Osteoblast (primary cell): ENCODE measurements at regions not wholly inside any gene's neighbourhood (a gene's known extent, or its start where the extent isn't known, plus 50 kb on each side); places are given as distances from the start of the nearest gene placed in this dataset.

Source experiments
- DNase-seq: peaks from one replicate; pipeline ENCODE4 v3.0.0; 2011; ENCODE audit warnings: low spot score, mixed read lengths; ENCODE audit not compliant: insufficient read length; ENCODE audit errors: missing footprints
- H2AFZ ChIP-seq: 2 replicates; pipeline ENCODE4 v1.6.0; 2011; ENCODE audit warnings: mild to moderate bottlenecking, low read length
- H3K27ac ChIP-seq: 2 replicates; pipeline ENCODE4 v1.5.1; 2011; ENCODE audit warnings: mild to moderate bottlenecking, low read depth, low read length, moderate library complexity
- H3K27me3 ChIP-seq: 2 replicates; pipeline ENCODE4 v1.6.0; 2012; ENCODE audit warnings: mild to moderate bottlenecking, control low read depth, inconsistent platforms, low read length, moderate library complexity; ENCODE audit not compliant: insufficient read depth
- H3K36me3 ChIP-seq: 2 replicates; pipeline ENCODE4 v1.5.1; 2011; ENCODE audit warnings: mild to moderate bottlenecking, low read length, control low read depth, moderate library complexity; ENCODE audit not compliant: insufficient read depth
- H3K4me1 ChIP-seq: 2 replicates; pipeline ENCODE4 v1.5.1; 2011; ENCODE audit warnings: mild to moderate bottlenecking, low read length, control low read depth, moderate library complexity; ENCODE audit not compliant: insufficient read depth
- H3K4me2 ChIP-seq: 2 replicates; pipeline ENCODE4 v1.6.0; 2011; ENCODE audit warnings: mild to moderate bottlenecking, low read length; ENCODE audit not compliant: insufficient read depth
- H3K4me3 ChIP-seq: fragments of 200-600 bp; sonication (generic); 3 replicates; pipeline ENCODE4 v1.5.1; 2012; ENCODE audit warnings: mild to moderate bottlenecking, low read length, inconsistent platforms; ENCODE audit not compliant: insufficient read depth
- H3K79me2 ChIP-seq: 2 replicates; pipeline ENCODE4 v1.6.0; 2012; ENCODE audit warnings: mild to moderate bottlenecking, low read length, control low read depth, inconsistent platforms; ENCODE audit not compliant: insufficient read depth
- H3K9me3 ChIP-seq: 2 replicates; pipeline ENCODE4 v1.5.1; 2011; ENCODE audit warnings: low read depth, low read length, control low read depth
- H4K20me1 ChIP-seq: 2 replicates; pipeline ENCODE4 v1.6.0; 2012; ENCODE audit warnings: mild to moderate bottlenecking, low read length, control low read depth; ENCODE audit not compliant: insufficient read depth
- CTCF ChIP-seq: IDR thresholded peaks from 2 replicates; pipeline ENCODE4 v1.5.1; 2011; ENCODE audit warnings: mild to moderate bottlenecking, low read depth, low read length, moderate library complexity; ENCODE audit errors: extremely low read depth

GRCh38 chr3:83633758-83634157, 1325.0 kb upstream of the CADM2 start:
- Histone ChIP-seq H3K27me3 (no peaks in the 10 kb centered on the region), H4K20me1 (no peaks in the 10 kb centered on the region), H3K36me3 (no peaks in the 10 kb centered on the region), H3K4me3 (no peak overlapping the region), H2AFZ (no peak overlapping the region), H3K4me2 (no peak overlapping the region), H3K9me3 (no peaks in the 10 kb centered on the region), H3K4me1 (no peaks in the 10 kb centered on the region), H3K79me2 (no peaks in the 10 kb centered on the region), H3K27ac (no peak overlapping the region)
- DNase-seq, result no peak
- no peak for TF ChIP-seq CTCF

GRCh38 chr3:83649692-83650091, 1309.1 kb upstream of the CADM2 start:
- Histone ChIP-seq H3K79me2 (no peaks in the 10 kb centered on the region), H2AFZ (no peak overlapping the region), H4K20me1 (no peaks in the 10 kb centered on the region), H3K4me1 (no peaks in the 10 kb centered on the region), H3K27me3 (no peaks in the 10 kb centered on the region), H3K36me3 (no peaks in the 10 kb centered on the region), H3K27ac (no peak overlapping the region), H3K4me3 (no peak overlapping the region), H3K4me2 (no peak overlapping the region), H3K9me3 (peaks cover 6% of the 10 kb centered on the region)
- no peak for TF ChIP-seq CTCF
- DNase-seq, result peak; percentile 0

- no peaks in the 10 kb centered on the region for H3K36me3 ChIP-seq
- H3K4me2 ChIP-seq, result no peak overlapping the region
- peaks cover 2% of the 10 kb centered on the region for H3K9me3 ChIP-seq
- H3K27me3 ChIP-seq, result no peaks in the 10 kb centered on the region
- no peak for DNase-seq
- no peak overlapping the region for H2AFZ ChIP-seq
- H3K27ac ChIP-seq, result no peak overlapping the region
- H3K4me1 ChIP-seq, result no peaks in the 10 kb centered on the region
- no peaks in the 10 kb centered on the region for H4K20me1 ChIP-seq
- TF ChIP-seq CTCF, result no peak
- H3K79me2 ChIP-seq, result no peaks in the 10 kb centered on the region
- no peak overlapping the region for H3K4me3 ChIP-seq
Observed at GRCh38 chr3:83655083-83655482, 1303.7 kb upstream of the CADM2 start.

- DNase-seq, result no peak
- H3K27ac ChIP-seq, result no peak overlapping the region
- no peaks in the 10 kb centered on the region for H3K4me1 ChIP-seq
- no peaks in the 10 kb centered on the region for H3K27me3 ChIP-seq
- H3K36me3 ChIP-seq, result no peaks in the 10 kb centered on the region
- TF ChIP-seq CTCF, result no peak
- no peaks in the 10 kb centered on the region for H3K9me3 ChIP-seq
- no peak overlapping the region for H3K4me2 ChIP-seq
- no peak overlapping the region for H2AFZ ChIP-seq
- H3K4me3 ChIP-seq, result no peak overlapping the region
- H4K20me1 ChIP-seq, result no peaks in the 10 kb centered on the region
- H3K79me2 ChIP-seq, result no peaks in the 10 kb centered on the region
Observed at GRCh38 chr3:83662381-83662960, 1296.3 kb upstream of the CADM2 start.
